ENCODE measurements at regions not wholly inside any gene's neighbourhood (a gene's known extent, or its start where the extent isn't known, plus 50 kb on each side); places are given as distances from the start of the nearest gene placed in this dataset.
A peak's percentile ranks its signal among the peaks of the same experiment; 100 is the strongest.

- Histone ChIP-seq H3K4me3 (ENCODE audit: insufficient read depth, low read depth, low read length) (no peak overlapping the region), H3K9me3 (ENCODE audit: insufficient read depth, low read depth, low read length) (no peaks in the 10 kb centered on the region), H3K4me1 (ENCODE audit: insufficient read depth, low read length) (peaks cover 39% of the 10 kb centered on the region), H4K20me1 (ENCODE audit: insufficient read depth, low read length) (no peaks in the 10 kb centered on the region), H3K27me3 (ENCODE audit: insufficient read depth, low read length) (no peaks in the 10 kb centered on the region), H2AFZ (ENCODE audit: low read depth, low read length) (no peak overlapping the region), H3K9ac (ENCODE audit: low read length) (no peak overlapping the region), H3K27ac (ENCODE audit: low read depth, low read length) (no peak overlapping the region), H3K4me2 (ENCODE audit: low read length) (no peak overlapping the region), H3K36me3 (ENCODE audit: insufficient read depth, low read length) (no peaks in the 10 kb centered on the region), H3K79me2 (ENCODE audit: insufficient read depth, low read length) (no peaks in the 10 kb centered on the region)
- no peak for DNase-seq (ENCODE audit: low read depth)
- Mint-ChIP-seq H3K4me1 (ENCODE audit: low read depth, unreplicated experiment) (peaks cover 45% of the 10 kb centered on the region), H3K36me3 (ENCODE audit: low read depth, unreplicated experiment) (no peaks in the 10 kb centered on the region), H3K4me3 (ENCODE audit: unreplicated experiment) (no peak overlapping the region), H3K27ac (ENCODE audit: unreplicated experiment) (no peak overlapping the region), H3K27me3 (ENCODE audit: low read depth, unreplicated experiment) (no peaks in the 10 kb centered on the region), H3K9me3 (ENCODE audit: unreplicated experiment) (no peaks in the 10 kb centered on the region)
- TF ChIP-seq CTCF (IDR thresholded peaks at IDR 0.05; ENCODE audit: insufficient read depth, low read depth, low read length) (no peak), EZH2 (IDR thresholded peaks at IDR 0.05; ENCODE audit: insufficient read depth, low read length) (no peak)
- no peak for FAIRE-seq
Observed at GRCh38 chr15:38898236-38898635, 333.6 kb upstream of the RASGRP1 start.

GRCh38 chr15:38899300-38899699, 334.7 kb upstream of the RASGRP1 start:
- Histone ChIP-seq H3K4me2 (ENCODE audit: low read length) (no peak overlapping the region), H2AFZ (ENCODE audit: low read depth, low read length) (no peak overlapping the region), H3K4me1 (ENCODE audit: insufficient read depth, low read length) (peaks cover 28% of the 10 kb centered on the region), H3K27me3 (ENCODE audit: insufficient read depth, low read length) (no peaks in the 10 kb centered on the region), H3K9ac (ENCODE audit: low read length) (no peak overlapping the region), H4K20me1 (ENCODE audit: insufficient read depth, low read length) (no peaks in the 10 kb centered on the region), H3K9me3 (ENCODE audit: insufficient read depth, low read depth, low read length) (no peaks in the 10 kb centered on the region), H3K79me2 (ENCODE audit: insufficient read depth, low read length) (no peaks in the 10 kb centered on the region), H3K4me3 (ENCODE audit: insufficient read depth, low read depth, low read length) (no peak overlapping the region), H3K27ac (ENCODE audit: low read depth, low read length) (no peak overlapping the region), H3K36me3 (ENCODE audit: insufficient read depth, low read length) (no peaks in the 10 kb centered on the region)
- peak; percentile 53 for DNase-seq (ENCODE audit: low read depth)
- no peaks in the 10 kb centered on the region for H3K36me3 Mint-ChIP-seq (ENCODE audit: low read depth, unreplicated experiment)
- H3K27me3 Mint-ChIP-seq (ENCODE audit: low read depth, unreplicated experiment): no peaks in the 10 kb centered on the region
- H3K27ac Mint-ChIP-seq (ENCODE audit: unreplicated experiment): no peak overlapping the region
- FAIRE-seq: no peak
- no peaks in the 10 kb centered on the region for H3K9me3 Mint-ChIP-seq (ENCODE audit: unreplicated experiment)
- H3K4me3 Mint-ChIP-seq (ENCODE audit: unreplicated experiment): no peak overlapping the region
- TF ChIP-seq EZH2 (IDR thresholded peaks at IDR 0.05; ENCODE audit: insufficient read depth, low read length): no peak
- TF ChIP-seq CTCF (IDR thresholded peaks at IDR 0.05; ENCODE audit: insufficient read depth, low read depth, low read length): no peak
- H3K4me1 Mint-ChIP-seq (ENCODE audit: low read depth, unreplicated experiment): peaks cover 34% of the 10 kb centered on the region

- no peaks in the 10 kb centered on the region for H3K27me3 Mint-ChIP-seq (ENCODE audit: low read depth, unreplicated experiment)
- no peak overlapping the region for H3K4me3 Mint-ChIP-seq (ENCODE audit: unreplicated experiment)
- H3K27ac Mint-ChIP-seq (ENCODE audit: unreplicated experiment): no peak overlapping the region
- Histone ChIP-seq H4K20me1 (ENCODE audit: insufficient read depth, low read length) (no peaks in the 10 kb centered on the region), H3K4me1 (ENCODE audit: insufficient read depth, low read length) (peaks cover 2% of the 10 kb centered on the region), H3K27ac (ENCODE audit: low read depth, low read length) (no peak overlapping the region), H3K4me3 (ENCODE audit: insufficient read depth, low read depth, low read length) (no peak overlapping the region), H3K79me2 (ENCODE audit: insufficient read depth, low read length) (no peaks in the 10 kb centered on the region), H3K27me3 (ENCODE audit: insufficient read depth, low read length) (no peaks in the 10 kb centered on the region), H3K4me2 (ENCODE audit: low read length) (no peak overlapping the region), H2AFZ (ENCODE audit: low read depth, low read length) (no peak overlapping the region), H3K9ac (ENCODE audit: low read length) (no peak overlapping the region), H3K36me3 (ENCODE audit: insufficient read depth, low read length) (no peaks in the 10 kb centered on the region), H3K9me3 (ENCODE audit: insufficient read depth, low read depth, low read length) (no peaks in the 10 kb centered on the region)
- no peaks in the 10 kb centered on the region for H3K36me3 Mint-ChIP-seq (ENCODE audit: low read depth, unreplicated experiment)
- TF ChIP-seq CTCF (IDR thresholded peaks at IDR 0.05; ENCODE audit: insufficient read depth, low read depth, low read length) (no peak), EZH2 (IDR thresholded peaks at IDR 0.05; ENCODE audit: insufficient read depth, low read length) (no peak)
- H3K4me1 Mint-ChIP-seq (ENCODE audit: low read depth, unreplicated experiment): peaks cover 6% of the 10 kb centered on the region
- no peaks in the 10 kb centered on the region for H3K9me3 Mint-ChIP-seq (ENCODE audit: unreplicated experiment)
- DNase-seq (ENCODE audit: low read depth): no peak
- no peak for FAIRE-seq
Observed at GRCh38 chr15:38904298-38904697, 339.7 kb upstream of the RASGRP1 start.
